Activated CD8-positive, alpha-beta memory T cell treated with anti-CD3 and anti-CD28 coated beads for 36 hours (primary cell): ENCODE measurements at regions not wholly inside any gene's neighbourhood (a gene's known extent, or its start where the extent isn't known, plus 50 kb on each side); places are given as distances from the start of the nearest gene placed in this dataset.

Experiments
- CTCF ChIA-PET: fragments of 350-600 bp; sonication (Branson Sonifier 250); formaldehyde crosslinking; loops from one replicate; lab custom pipeline; 2021; ENCODE audit warnings: antibody characterized with exemption; lab: Charles Lee
- POLR2A ChIA-PET: fragments of 350-600 bp; sonication (Branson Sonifier 250); formaldehyde crosslinking; loops from one replicate; lab custom pipeline; 2021; ENCODE audit warnings: antibody characterized with exemption; lab: Charles Lee

DNA sequence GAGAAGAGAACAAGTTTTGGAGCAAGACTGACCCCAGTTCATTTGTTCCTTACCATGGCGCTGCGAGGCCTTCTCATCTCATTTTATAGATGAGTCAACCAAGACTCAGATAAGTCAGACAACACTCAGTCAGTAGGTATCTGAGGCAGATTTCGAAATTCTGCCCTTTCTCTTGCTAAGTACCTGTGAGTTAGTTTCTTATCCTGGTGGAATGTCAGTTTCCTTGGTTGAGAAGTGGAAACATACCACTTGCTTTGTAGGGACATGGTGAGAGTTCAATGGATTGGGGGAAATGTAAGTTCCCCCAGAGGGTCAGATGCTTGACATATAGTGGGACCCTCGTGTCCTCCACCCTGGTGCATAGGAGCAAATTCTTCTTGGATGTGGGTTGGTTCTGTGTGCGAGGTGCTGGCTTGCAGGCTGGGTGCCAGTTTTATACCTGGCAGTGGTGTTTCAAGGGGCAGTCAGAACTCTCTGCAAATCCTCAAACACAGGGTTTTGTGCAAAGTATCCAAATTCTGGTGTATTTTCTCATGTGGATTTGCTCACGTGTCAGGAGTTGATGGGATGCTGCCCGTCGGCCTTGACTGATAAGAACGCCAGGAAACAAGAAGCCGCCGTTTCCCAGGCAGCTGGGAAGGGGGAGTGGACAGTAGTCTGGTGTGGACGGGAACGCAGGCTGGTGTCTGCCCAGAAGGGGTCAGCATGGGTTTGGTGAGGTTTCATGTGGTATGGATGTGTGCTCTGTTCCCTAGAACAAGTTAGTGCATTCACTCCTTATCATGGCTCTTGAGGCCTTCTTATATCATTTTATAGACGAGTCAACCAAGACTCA is 61.1 kb upstream of the CIBAR2 start:
- POLR2A ChIA-PET = interaction anchor here (0.7 kb wide), 1 partner anchor 555 kb away, joined by 3 read pairs; no protein-coding TSS in a partner anchor
- CTCF ChIA-PET = no interaction called here

DNA sequence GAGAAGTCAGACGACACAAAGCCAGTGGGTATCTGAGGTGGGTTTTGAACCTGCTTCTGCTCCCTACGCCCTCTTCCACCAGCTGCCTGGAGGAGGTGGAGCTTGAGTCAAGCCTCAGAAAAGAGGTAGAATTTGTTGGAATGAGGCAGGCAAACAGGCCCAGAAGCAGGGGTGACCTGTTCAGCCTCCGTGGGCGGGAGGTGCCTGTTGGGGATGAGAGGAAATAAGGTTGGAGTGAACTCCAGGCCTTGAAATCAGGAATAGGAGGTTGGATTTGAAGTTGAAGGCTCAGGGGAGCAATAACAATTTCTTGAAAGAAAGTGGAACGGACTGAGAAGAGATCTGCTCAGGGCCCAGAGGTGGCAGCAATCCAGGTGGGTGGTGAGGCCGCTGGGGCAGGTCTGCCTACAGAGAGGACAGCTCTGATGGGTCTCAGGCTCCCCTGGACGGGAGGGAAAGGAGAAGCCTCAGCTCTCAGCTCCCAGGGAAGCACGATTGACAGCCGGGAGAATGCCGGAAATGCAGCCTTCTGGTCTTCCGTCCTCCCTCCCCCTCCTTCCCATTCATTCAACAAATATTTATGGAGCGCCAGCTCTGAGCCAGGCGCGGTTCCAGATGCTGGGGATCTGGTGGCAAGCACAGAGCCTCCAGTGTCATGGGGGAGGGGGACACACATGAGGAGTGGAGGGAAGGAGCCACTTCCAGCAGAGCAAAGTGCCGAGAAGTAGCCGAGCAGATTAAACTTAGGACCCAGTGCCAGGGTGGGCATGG is 61.9 kb upstream of the CIBAR2 start:
- ChIA-PET CTCF (interaction anchor here (1.2 kb wide), 1 partner anchor 59 kb away, joined by 3 read pairs; no protein-coding TSS in a partner anchor), POLR2A (no interaction called here)

DNA sequence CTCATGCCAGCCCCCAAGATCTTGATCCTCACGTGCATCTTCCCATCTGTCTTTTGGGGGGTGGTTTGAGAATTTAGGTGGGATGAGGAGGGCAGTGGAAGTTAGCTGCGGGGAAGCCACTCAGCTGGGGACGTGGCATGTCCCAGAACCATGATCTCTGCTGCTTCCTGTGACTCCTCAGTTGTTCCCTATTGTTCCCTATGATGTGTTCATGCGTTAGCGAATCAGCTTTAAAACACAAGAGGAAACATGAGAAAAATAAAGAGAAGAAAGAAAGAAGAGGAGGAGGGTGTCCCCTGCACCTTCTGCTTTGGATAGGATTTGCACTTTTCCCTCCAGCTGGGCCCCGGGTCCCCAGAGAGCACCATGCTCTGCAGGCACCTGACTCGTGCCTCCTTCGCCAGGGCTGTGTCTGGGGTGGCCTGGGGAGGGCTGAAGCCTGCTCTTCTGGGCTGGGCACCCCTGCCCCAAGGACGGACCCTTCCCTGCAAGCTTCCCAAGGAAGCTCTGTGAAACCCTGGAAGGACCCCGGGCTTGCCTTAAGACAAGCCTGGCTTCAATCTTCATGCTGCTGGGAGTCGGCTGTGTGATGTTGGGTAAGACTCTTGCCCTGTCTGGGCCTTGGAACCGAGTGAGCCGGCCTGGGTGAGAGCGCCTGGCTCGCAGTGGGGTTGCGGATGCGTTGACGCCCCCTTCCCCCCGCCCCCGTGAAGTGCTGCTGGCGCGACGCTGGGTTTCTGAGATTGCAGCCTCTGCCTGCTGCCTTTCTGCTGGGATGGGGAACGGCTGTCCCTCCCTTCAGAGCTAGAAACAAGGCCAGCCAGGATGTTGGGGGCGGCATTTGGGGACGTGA is 62.8 kb upstream of the CIBAR2 start:
- ChIA-PET CTCF (interaction anchor here (1.2 kb wide), 1 partner anchor 60 kb away, joined by 3 read pairs; no protein-coding TSS in a partner anchor), POLR2A (no interaction called here)

DNA sequence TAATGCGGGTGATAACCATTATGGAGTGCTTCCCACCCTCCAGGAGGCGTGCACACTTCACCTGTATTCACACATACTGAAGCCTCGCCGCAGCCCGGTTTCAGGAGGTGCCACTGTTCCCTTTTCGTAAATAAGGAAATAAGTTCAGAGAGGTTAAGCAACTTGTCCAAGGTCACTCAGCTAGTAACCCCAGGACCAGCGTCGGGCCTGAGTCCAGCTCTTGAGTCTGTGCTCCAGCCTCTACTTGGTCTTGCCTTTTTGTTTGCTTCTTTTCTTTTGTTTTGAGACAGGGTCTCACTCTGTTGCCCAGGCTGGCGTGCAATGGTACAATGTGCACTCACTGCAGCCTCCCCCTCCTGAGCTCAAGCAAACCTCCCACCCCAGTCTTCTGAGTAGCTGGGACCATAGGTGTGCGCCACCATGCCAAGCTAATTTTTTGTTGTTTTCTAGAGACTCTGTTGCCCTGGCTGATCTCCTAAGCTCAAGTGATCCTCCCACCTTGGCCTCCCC is 63.5 kb upstream of the CIBAR2 start:
- POLR2A ChIA-PET = no interaction called here
- CTCF ChIA-PET = no interaction called here

DNA sequence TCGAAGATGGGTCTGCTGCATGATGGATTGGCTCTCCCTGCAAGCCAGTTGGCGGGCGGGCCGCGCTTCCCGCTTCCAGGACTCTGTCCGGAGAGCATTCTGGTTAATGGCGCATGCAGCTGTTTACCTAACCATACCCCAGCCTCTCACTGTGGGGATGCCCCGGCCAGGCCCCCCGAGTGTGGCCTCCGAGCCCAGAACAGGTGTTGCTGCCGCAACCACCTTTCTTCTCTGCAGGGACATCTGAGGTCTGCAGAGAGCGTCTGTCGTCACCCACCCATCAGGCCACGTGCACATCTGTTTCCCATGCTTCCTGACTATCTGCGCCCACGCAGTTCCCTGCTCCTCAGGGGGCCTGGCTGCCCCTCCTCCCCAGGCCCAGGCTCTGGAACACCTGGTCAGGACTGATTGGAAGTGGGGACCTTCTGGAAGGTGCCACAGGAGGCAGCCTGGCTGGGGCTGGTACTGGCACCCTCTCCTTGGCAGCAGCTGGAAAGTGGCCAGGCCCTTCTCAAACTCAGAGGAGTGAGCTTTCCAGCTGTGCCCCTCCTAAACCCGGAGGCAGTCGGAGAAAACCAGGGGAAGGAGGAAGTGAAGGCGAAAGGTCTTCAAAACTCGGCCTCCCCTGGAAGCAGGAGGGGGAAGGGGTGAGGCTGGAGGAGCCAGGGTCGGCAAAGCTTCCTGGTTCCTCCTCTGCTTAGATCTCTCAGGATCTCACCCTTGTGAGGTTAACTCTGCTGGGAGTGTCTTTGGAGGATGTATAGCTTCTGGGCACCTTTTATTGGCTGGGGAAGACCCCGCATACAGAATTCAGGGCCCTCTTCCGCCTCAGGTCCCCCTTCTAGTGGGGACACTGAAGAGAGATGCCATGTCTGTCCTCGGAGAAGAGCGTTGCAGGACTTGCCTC is 64.5 kb upstream of the CIBAR2 start:
- ChIA-PET CTCF (no interaction called here), POLR2A (no interaction called here)

DNA sequence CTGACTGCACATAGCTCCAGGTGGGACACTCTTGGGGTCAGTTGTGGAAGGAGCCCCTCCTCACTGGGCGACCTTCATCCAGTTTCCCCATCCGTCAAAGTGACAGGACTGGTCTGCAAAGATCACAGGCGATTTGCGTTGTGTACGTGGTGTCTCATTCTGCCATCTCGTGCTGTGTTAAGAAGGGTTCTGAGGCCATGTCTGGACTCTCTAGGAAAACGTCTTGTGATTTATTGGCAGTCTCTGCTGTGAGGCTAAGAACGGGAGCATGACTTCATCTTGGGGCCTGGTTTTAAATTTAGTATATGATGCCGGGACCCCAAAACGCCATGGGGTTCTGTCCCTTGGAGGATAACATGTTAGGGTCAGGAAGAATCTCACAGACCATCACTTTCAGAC is 65.2 kb upstream of the CIBAR2 start:
- ChIA-PET POLR2A (no interaction called here), CTCF (no interaction called here)

DNA sequence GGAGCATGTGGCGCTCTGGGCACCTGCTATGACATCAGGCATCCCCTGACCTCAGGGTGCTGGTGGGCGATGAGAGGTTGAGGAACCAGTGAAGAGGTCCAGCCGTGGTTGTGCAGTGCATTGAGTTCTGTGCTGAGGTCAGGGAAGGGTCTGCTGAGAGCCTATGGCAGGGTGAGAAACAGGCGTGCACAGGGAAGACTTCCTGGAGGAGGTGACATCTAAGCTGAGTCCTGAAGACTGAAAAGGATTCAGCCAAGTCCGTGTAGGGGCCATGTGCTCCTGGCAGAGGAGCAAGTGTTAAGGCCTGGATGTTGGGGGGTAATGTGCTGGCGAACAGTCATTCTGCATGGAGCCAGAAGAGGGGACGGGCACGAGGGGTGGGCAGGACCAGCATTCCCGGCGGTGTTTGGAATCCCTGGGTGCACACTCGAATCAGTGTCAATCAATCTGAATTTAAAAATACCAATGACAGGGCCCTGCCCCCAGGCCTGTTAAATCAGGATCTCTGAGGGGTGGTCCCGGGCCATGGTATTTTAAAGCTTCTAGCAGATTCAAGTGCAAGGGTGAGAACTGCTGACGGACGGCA is 65.8 kb upstream of the CIBAR2 start:
- ChIA-PET POLR2A (no interaction called here), CTCF (no interaction called here)

DNA sequence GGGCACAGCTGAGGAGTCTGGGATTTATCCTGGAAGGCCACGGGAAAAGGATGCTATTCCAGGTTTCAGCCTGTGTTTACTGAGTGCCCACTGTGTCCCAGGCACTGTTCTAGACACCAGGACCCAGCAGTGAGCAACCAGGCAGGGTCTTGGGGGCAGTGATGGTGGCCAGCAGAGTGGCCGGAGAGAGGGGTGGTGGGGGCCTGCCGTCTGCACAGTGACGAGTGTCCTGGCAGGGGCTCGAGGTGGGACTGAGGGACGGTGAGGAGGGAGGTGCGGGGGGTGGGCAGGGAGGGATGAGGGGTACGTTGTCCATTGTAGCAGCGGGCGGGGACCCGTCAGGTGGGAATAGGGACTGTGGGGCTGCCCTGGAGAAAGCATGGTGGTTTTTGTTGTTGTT is 66.3 kb upstream of the CIBAR2 start:
- POLR2A ChIA-PET = no interaction called here
- CTCF ChIA-PET = no interaction called here

DNA sequence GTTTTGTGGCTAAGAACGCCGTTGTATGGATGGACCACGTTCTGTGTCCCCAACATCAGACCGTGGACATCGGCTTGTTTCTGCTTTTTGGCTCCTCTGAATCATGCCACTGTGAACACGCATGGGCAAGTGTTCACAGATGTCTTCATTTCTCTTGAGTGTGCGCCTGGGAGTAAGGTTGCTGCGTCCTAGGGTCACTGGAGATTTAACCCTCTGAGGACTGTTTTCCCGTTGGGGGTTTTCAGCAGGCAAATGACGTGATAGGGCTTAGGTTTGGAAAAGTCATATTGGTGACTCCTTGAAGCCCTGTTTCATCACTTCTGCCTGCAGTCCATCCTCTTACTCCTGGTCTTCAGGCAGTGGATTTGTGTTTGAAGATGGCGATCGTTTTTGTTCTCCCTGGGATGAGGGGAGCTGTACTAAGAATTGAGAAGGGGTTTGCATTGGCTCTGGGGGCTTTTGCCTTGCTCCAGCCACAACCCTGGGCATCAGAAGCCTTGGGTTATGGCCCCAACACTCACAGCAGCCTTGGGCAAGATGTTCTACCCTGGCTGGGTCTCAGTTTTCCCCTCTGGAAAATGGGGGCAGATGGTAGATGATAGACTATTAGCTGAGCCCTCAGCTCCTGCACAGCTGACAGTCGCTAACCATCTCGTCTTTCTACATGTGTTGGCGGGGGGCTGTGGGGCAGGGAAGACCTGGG is 67.2 kb upstream of the CIBAR2 start:
- POLR2A ChIA-PET = no interaction called here

DNA sequence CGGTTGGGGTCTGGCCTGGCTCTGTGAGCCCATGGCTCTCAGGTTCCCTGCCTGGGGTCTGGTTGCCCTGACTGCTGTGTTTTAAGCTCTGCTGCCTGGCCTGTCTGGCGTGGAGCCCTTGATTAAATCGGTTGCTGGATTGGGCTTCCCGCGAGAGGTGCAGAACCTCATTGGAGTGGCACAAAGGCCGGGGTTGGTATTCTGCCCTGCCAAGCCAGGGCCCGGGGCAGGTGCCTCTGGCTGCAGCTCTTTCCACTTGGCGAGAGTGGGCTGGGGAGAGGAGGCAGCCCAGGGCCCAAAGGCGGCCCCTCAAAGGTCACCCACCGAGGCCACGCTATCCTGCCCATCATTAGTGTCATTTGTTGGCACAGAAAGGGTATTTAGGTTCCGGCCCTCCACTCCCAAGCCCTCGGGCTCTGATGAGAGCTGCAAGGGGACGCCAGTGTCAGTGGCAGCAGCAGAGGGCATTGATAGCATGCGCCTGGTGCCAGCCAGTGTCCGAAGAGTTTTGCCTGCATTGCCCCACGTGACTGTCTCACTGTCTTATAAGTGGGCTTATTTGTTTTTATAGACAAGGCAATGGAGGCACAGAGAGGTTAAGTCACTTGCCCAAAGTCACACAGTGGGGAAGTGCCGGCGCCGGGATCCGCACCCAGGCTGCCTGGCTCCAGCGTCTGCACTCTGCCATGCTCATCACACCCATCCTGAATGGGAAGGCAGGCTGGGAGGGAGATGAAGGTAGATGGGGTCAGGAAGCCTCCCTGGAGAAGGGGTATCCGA is 68.0 kb upstream of the CIBAR2 start:
- POLR2A ChIA-PET = no interaction called here
- CTCF ChIA-PET = no interaction called here

More for the DNA sequence above, 67.2 kb upstream of the CIBAR2 start:
- CTCF ChIA-PET = no interaction called here

DNA sequence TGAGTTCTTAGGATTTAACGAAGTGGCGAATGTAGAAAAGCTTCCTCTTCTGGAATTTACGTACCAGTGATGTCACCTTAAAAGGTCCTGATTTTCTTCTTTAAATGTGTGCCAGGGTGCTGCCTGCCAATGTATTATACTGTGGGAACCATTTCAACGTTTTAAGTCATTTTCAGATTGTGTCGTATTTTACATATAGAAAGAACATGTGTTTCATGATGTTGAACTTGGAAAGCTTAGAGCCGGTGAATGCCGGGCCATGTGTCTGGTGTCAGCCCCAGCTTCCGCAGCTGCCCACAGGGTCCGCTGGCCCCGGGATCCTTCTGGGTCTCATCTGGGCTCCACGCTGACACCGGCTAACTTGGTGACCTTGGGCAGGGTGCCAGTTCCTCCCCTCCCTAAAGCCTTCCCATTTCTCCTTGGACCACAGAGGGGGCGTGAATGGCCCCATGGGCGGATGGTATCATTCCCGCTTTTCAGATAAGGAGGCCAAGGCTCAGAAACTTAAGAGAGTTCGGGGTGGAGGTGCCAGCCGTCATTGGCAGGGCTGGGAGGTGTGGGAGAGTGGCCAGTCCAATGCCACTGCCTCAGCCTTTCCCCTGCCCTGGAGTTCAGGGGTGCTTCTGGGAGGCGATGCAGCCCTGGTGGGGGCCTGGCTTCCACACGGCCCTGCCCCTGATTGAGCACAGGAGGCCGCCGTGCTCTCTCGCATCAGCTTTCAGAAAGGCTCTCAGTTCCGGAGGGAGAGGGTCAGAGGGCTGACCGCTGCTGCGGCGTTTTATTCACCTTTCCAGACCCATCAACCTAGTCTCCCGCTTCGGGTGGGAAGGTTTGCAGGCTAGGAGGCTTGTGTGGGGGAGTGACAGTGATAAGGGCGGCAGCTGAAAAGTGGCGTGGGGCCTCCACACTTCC is 68.8 kb upstream of the CIBAR2 start:
- CTCF ChIA-PET = no interaction called here

DNA sequence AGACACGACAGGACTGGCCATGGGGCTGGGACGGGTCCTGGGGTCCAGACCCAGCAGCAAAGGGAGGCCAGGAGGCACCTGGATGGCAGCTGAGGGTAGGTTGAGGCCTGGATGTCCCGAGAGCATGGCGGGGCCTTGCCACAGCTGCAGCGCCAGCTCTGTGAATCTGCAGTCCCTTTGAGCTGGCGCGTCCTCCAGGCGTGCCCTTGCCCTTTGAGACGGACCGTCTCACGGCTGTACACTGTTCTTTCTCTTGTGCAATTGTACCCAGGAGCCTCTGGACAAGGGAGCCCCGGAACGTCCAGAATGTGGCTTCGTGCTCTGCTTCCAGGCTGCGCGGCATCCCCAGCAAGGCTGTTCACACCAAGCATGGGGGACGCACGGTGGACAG is 69.5 kb upstream of the CIBAR2 start:
- CTCF ChIA-PET = no interaction called here
- POLR2A ChIA-PET = no interaction called here

More for the DNA sequence above, 68.8 kb upstream of the CIBAR2 start:
- POLR2A ChIA-PET = no interaction called here

DNA sequence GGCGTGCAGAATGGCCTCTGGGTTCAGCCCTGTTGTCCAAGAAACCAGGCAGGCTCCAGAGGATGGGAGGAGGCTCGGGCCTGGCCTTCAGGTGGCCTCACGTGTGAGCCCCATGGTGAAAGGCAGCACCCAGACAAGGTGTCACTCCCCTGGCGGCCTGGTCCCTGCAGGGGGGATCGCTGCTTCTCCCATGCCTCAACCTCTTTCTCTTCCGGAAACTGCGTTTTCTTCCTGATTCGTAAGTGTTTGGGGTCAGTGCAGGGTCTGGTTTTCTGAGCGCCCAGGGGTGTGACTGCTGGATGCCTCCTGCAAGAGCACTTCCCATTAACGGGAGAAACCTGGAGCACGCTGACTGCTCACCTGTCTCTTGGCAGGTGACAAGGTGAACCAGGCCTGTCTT is 70.0 kb upstream of the CIBAR2 start:
- POLR2A ChIA-PET = no interaction called here
- CTCF ChIA-PET = no interaction called here

DNA sequence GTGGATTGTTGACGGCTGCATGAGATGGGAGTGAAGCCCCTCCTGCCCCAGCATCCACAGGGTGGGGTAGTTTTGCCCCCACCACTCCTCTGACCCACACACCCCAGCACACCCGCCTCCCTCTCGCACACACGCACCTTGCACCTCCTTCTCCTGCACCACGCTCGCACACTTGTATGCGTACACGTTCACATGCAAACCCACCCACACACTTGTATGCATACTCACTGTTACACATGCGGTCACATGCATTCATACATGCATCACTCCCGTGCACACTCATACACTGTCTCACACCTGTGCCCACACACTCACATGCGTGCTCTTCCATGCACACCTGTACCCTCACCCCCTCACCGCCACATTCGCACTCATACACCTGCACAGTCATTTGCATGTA is 70.5 kb upstream of the CIBAR2 start:
- ChIA-PET POLR2A (no interaction called here), CTCF (no interaction called here)

DNA sequence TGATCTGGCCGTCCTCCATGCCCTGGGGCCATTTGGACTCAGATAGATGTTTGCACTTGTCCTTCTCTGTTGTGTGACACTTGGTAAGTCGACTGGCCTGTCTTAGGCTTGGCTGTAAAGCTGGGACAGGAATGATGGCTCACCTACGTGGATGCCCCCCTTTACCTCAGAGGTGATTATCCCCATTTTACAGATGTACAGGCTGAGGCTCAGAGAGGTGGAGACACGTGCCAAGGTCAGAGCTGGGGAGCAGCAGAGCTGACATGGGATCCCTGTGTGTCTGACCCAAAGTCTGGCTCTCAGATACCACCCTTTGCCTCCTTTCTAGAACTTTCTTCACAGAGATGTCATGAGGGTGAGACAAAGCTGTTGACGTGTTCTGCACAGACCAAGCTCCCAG is 71.3 kb upstream of the CIBAR2 start:
- ChIA-PET CTCF (no interaction called here), POLR2A (no interaction called here)

DNA sequence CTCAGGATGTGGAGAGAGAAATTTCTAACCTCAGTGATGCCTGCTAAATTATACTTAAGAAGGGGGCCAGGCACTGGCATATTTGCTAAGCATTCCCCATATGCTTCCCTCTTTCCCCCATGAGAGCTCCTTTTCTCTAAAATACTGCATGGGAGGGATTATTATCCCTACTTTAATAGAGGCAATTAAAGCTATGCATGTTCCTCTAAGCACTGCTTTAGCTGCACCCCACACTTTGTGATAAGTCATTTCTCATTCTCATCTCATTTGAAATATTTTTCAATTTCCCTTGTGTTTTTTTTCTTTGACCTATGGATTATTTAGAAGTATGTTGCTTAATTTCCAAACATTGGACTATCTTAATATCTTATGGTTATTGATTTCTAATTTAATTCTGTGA is 72.1 kb upstream of the CIBAR2 start:
- CTCF ChIA-PET = no interaction called here

More for the DNA sequence above, 72.1 kb upstream of the CIBAR2 start:
- POLR2A ChIA-PET = no interaction called here
